CD4-positive, alpha-beta T cell treated with Interleukin-17A for 4 hours (primary cell): ENCODE measurements at regions not wholly inside any gene's neighbourhood (a gene's known extent, or its start where the extent isn't known, plus 50 kb on each side); places are given as distances from the start of the nearest gene placed in this dataset.

Source experiments
- DNase-seq: peaks from one replicate; pipeline ENCODE4 v3.0.0-alpha.2; 2020; ENCODE audit warnings: mixed read lengths

- DNase-seq, result no peak
Observed at GRCh38 chr12:63224396-63224795, 73.4 kb upstream of the AVPR1A start.

GRCh38 chr12:63223128-63223527, 72.1 kb upstream of the AVPR1A start:
- no peak for DNase-seq

- DNase-seq, result no peak
Observed at GRCh38 chr12:63222582-63222981, 71.6 kb upstream of the AVPR1A start.

GRCh38 chr12:63220921-63221320, 69.9 kb upstream of the AVPR1A start:
- DNase-seq, result no peak

- DNase-seq, result no peak
Observed at GRCh38 chr12:63212316-63212715, 61.3 kb upstream of the AVPR1A start.

GRCh38 chr12:63208956-63209355, 58.0 kb upstream of the AVPR1A start:
- DNase-seq, result no peak

GRCh38 chr12:63206909-63207308, 55.9 kb upstream of the AVPR1A start:
- no peak for DNase-seq

- no peak for DNase-seq
Observed at GRCh38 chr12:63206494-63206893, 55.5 kb upstream of the AVPR1A start.
